ENCODE measurements at regions not wholly inside any gene's neighbourhood (a gene's known extent, or its start where the extent isn't known, plus 50 kb on each side); places are given as distances from the start of the nearest gene placed in this dataset.

GRCh38 chr2:206368484-206368883, 74.8 kb upstream of the ADAM23 start:
- H3K9me3 ChIP-seq (ENCODE audit: control insufficient read depth, low read depth, low read length), result no peaks in the 10 kb centered on the region
- H3K4me3 ChIP-seq (ENCODE audit: low read length), result no peak overlapping the region
- no peak overlapping the region for H3K27ac ChIP-seq (ENCODE audit: low read length)
- H3K4me1 ChIP-seq (ENCODE audit: control insufficient read depth, insufficient read depth, low read length), result no peaks in the 10 kb centered on the region
- no peaks in the 10 kb centered on the region for H3K36me3 ChIP-seq (ENCODE audit: control insufficient read depth, insufficient read depth, low read length)
- H3K27me3 ChIP-seq (ENCODE audit: control insufficient read depth, insufficient read depth, low read length), result no peaks in the 10 kb centered on the region
- no peak for DNase-seq

GRCh38 chr2:206368933-206369569, 74.3 kb upstream of the ADAM23 start:
- no CpG with 5 or more reads among the region's 3 CpGs for WGBS (ENCODE audit: insufficient coverage, low lambda C conversion rate)
- Histone ChIP-seq H3K9me3 (ENCODE audit: control insufficient read depth, low read depth, low read length) (no peaks in the 10 kb centered on the region), H3K4me1 (ENCODE audit: control insufficient read depth, insufficient read depth, low read length) (no peaks in the 10 kb centered on the region), H3K27me3 (ENCODE audit: control insufficient read depth, insufficient read depth, low read length) (no peaks in the 10 kb centered on the region), H3K27ac (ENCODE audit: low read length) (no peak overlapping the region), H3K4me3 (ENCODE audit: low read length) (no peak overlapping the region), H3K36me3 (ENCODE audit: control insufficient read depth, insufficient read depth, low read length) (no peaks in the 10 kb centered on the region)
- peak in 1 of 2 donors; percentile 9 for DNase-seq

GRCh38 chr2:206375956-206376355, 67.4 kb upstream of the ADAM23 start:
- no peak overlapping the region for H3K4me3 ChIP-seq (ENCODE audit: low read length)
- no peaks in the 10 kb centered on the region for H3K27me3 ChIP-seq (ENCODE audit: control insufficient read depth, insufficient read depth, low read length)
- H3K27ac ChIP-seq (ENCODE audit: low read length), result no peak overlapping the region
- H3K9me3 ChIP-seq (ENCODE audit: control insufficient read depth, low read depth, low read length), result no peaks in the 10 kb centered on the region
- no peak for DNase-seq
- H3K36me3 ChIP-seq (ENCODE audit: control insufficient read depth, insufficient read depth, low read length), result no peaks in the 10 kb centered on the region
- H3K4me1 ChIP-seq (ENCODE audit: control insufficient read depth, insufficient read depth, low read length), result no peaks in the 10 kb centered on the region

- Histone ChIP-seq H3K9me3 (ENCODE audit: control insufficient read depth, low read depth, low read length) (no peaks in the 10 kb centered on the region), H3K4me1 (ENCODE audit: control insufficient read depth, insufficient read depth, low read length) (no peaks in the 10 kb centered on the region), H3K27me3 (ENCODE audit: control insufficient read depth, insufficient read depth, low read length) (no peaks in the 10 kb centered on the region), H3K4me3 (ENCODE audit: low read length) (no peak overlapping the region), H3K36me3 (ENCODE audit: control insufficient read depth, insufficient read depth, low read length) (no peaks in the 10 kb centered on the region), H3K27ac (ENCODE audit: low read length) (no peak overlapping the region)
- 80% methylated on average over 1 of the region's 4 CpGs for WGBS (ENCODE audit: insufficient coverage, low lambda C conversion rate)
- no peak for DNase-seq
These were observed 64.5 kb upstream of the ADAM23 start for GRCh38 chr2:206378835-206379234.

- peak in 1 of 2 donors; percentile 4 for DNase-seq
- no CpG with 5 or more reads among the region's 1 CpG for WGBS (ENCODE audit: insufficient coverage, low lambda C conversion rate)
- no peak overlapping the region for H3K27ac ChIP-seq (ENCODE audit: low read length)
These were observed 64.1 kb upstream of the ADAM23 start for GRCh38 chr2:206379266-206379665.

GRCh38 chr2:206379886-206380285, 63.4 kb upstream of the ADAM23 start:
- no peaks in the 10 kb centered on the region for H3K36me3 ChIP-seq (ENCODE audit: control insufficient read depth, insufficient read depth, low read length)
- H3K4me3 ChIP-seq (ENCODE audit: low read length), result no peak overlapping the region
- H3K27ac ChIP-seq (ENCODE audit: low read length), result no peak overlapping the region
- H3K9me3 ChIP-seq (ENCODE audit: control insufficient read depth, low read depth, low read length), result no peaks in the 10 kb centered on the region
- no CpG with 5 or more reads among the region's 3 CpGs for WGBS (ENCODE audit: insufficient coverage, low lambda C conversion rate)
- no peaks in the 10 kb centered on the region for H3K4me1 ChIP-seq (ENCODE audit: control insufficient read depth, insufficient read depth, low read length)
- no peak for DNase-seq
- no peaks in the 10 kb centered on the region for H3K27me3 ChIP-seq (ENCODE audit: control insufficient read depth, insufficient read depth, low read length)

More at GRCh38 chr2:206379266-206379665, 64.1 kb upstream of the ADAM23 start:
- Histone ChIP-seq H3K36me3 (ENCODE audit: control insufficient read depth, insufficient read depth, low read length) (no peaks in the 10 kb centered on the region), H3K27me3 (ENCODE audit: control insufficient read depth, insufficient read depth, low read length) (no peaks in the 10 kb centered on the region), H3K4me1 (ENCODE audit: control insufficient read depth, insufficient read depth, low read length) (no peaks in the 10 kb centered on the region), H3K9me3 (ENCODE audit: control insufficient read depth, low read depth, low read length) (no peaks in the 10 kb centered on the region), H3K4me3 (ENCODE audit: low read length) (no peak overlapping the region)

GRCh38 chr2:206381881-206382280, 61.5 kb upstream of the ADAM23 start:
- Histone ChIP-seq H3K36me3 (ENCODE audit: control insufficient read depth, insufficient read depth, low read length) (no peaks in the 10 kb centered on the region), H3K4me3 (ENCODE audit: low read length) (no peak overlapping the region), H3K27me3 (ENCODE audit: control insufficient read depth, insufficient read depth, low read length) (no peaks in the 10 kb centered on the region), H3K4me1 (ENCODE audit: control insufficient read depth, insufficient read depth, low read length) (no peaks in the 10 kb centered on the region), H3K27ac (ENCODE audit: low read length) (no peak overlapping the region), H3K9me3 (ENCODE audit: control insufficient read depth, low read depth, low read length) (no peaks in the 10 kb centered on the region)
- 100% methylated on average over 2 of the region's 2 CpGs for WGBS (ENCODE audit: insufficient coverage, low lambda C conversion rate)
- DNase-seq, result no peak

- H3K4me3 ChIP-seq (ENCODE audit: low read length), result no peak overlapping the region
- no peaks in the 10 kb centered on the region for H3K36me3 ChIP-seq (ENCODE audit: control insufficient read depth, insufficient read depth, low read length)
- WGBS (ENCODE audit: insufficient coverage, low lambda C conversion rate), result no CpG with 5 or more reads among the region's 2 CpGs
- H3K4me1 ChIP-seq (ENCODE audit: control insufficient read depth, insufficient read depth, low read length), result no peaks in the 10 kb centered on the region
- no peaks in the 10 kb centered on the region for H3K9me3 ChIP-seq (ENCODE audit: control insufficient read depth, low read depth, low read length)
- no peak for DNase-seq
- H3K27me3 ChIP-seq (ENCODE audit: control insufficient read depth, insufficient read depth, low read length), result no peaks in the 10 kb centered on the region
- no peak overlapping the region for H3K27ac ChIP-seq (ENCODE audit: low read length)
These were observed 59.7 kb upstream of the ADAM23 start for GRCh38 chr2:206383669-206384068.

- Histone ChIP-seq H3K4me3 (ENCODE audit: low read length) (no peak overlapping the region), H3K27ac (ENCODE audit: low read length) (no peak overlapping the region), H3K9me3 (ENCODE audit: control insufficient read depth, low read depth, low read length) (no peaks in the 10 kb centered on the region), H3K27me3 (ENCODE audit: control insufficient read depth, insufficient read depth, low read length) (no peaks in the 10 kb centered on the region), H3K36me3 (ENCODE audit: control insufficient read depth, insufficient read depth, low read length) (no peaks in the 10 kb centered on the region), H3K4me1 (ENCODE audit: control insufficient read depth, insufficient read depth, low read length) (no peaks in the 10 kb centered on the region)
- no peak for DNase-seq
- 100% methylated on average over 1 of the region's 3 CpGs for WGBS (ENCODE audit: insufficient coverage, low lambda C conversion rate)
These were observed 55.5 kb upstream of the ADAM23 start for GRCh38 chr2:206387808-206388207.

- Histone ChIP-seq H3K4me3 (ENCODE audit: low read length) (no peak overlapping the region), H3K27me3 (ENCODE audit: control insufficient read depth, insufficient read depth, low read length) (no peaks in the 10 kb centered on the region), H3K4me1 (ENCODE audit: control insufficient read depth, insufficient read depth, low read length) (no peaks in the 10 kb centered on the region), H3K9me3 (ENCODE audit: control insufficient read depth, low read depth, low read length) (no peaks in the 10 kb centered on the region), H3K27ac (ENCODE audit: low read length) (no peak overlapping the region), H3K36me3 (ENCODE audit: control insufficient read depth, insufficient read depth, low read length) (no peaks in the 10 kb centered on the region)
- DNase-seq, result no peak
These were observed 54.6 kb upstream of the ADAM23 start for GRCh38 chr2:206388698-206389097.

GRCh38 chr2:206389164-206389563, 54.2 kb upstream of the ADAM23 start:
- no CpG with 5 or more reads among the region's 2 CpGs for WGBS (ENCODE audit: insufficient coverage, low lambda C conversion rate)
- no peaks in the 10 kb centered on the region for H3K4me1 ChIP-seq (ENCODE audit: control insufficient read depth, insufficient read depth, low read length)
- H3K9me3 ChIP-seq (ENCODE audit: control insufficient read depth, low read depth, low read length), result peaks cover 2% of the 10 kb centered on the region
- H3K27me3 ChIP-seq (ENCODE audit: control insufficient read depth, insufficient read depth, low read length), result no peaks in the 10 kb centered on the region
- H3K27ac ChIP-seq (ENCODE audit: low read length), result no peak overlapping the region
- H3K4me3 ChIP-seq (ENCODE audit: low read length), result no peak overlapping the region
- H3K36me3 ChIP-seq (ENCODE audit: control insufficient read depth, insufficient read depth, low read length), result no peaks in the 10 kb centered on the region
- no peak for DNase-seq
